ENCODE measurements at regions not wholly inside any gene's neighbourhood (a gene's known extent, or its start where the extent isn't known, plus 50 kb on each side); places are given as distances from the start of the nearest gene placed in this dataset.

DNA sequence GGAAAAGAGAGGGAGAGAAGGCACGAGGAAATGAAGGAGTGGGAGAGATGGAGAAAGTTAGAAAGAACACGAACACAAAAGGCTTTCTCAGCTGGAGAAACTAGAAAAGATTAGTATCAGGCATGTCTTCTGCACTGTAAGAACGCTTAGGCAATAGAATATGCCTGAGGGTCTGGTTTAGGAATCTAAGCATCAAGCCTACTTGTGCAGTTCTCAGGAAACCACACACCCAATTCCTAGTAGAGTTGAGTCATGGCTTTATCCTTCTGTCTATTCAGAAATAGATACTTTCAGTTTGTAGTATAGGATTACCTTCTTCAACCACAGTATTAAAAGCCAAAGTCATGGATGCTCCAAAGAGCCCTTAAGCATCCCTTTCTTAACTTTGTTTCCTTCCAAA lies 969.4 kb downstream of the NTRK3 start:
- no peaks in the 10 kb centered on the region for H3K27me3 Mint-ChIP-seq (ENCODE audit: insufficient read depth, unreplicated experiment)
- TF ChIP-seq, protein P1, sequence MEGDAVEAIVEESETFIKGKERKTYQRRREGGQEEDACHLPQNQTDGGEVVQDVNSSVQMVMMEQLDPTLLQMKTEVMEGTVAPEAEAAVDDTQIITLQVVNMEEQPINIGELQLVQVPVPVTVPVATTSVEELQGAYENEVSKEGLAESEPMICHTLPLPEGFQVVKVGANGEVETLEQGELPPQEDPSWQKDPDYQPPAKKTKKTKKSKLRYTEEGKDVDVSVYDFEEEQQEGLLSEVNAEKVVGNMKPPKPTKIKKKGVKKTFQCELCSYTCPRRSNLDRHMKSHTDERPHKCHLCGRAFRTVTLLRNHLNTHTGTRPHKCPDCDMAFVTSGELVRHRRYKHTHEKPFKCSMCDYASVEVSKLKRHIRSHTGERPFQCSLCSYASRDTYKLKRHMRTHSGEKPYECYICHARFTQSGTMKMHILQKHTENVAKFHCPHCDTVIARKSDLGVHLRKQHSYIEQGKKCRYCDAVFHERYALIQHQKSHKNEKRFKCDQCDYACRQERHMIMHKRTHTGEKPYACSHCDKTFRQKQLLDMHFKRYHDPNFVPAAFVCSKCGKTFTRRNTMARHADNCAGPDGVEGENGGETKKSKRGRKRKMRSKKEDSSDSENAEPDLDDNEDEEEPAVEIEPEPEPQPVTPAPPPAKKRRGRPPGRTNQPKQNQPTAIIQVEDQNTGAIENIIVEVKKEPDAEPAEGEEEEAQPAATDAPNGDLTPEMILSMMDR (IDR thresholded peaks at IDR 0.05; ENCODE audit: unreplicated experiment) = no peak
- peak; percentile 84 for DNase-seq (ENCODE audit: unreplicated experiment)
- peaks cover 12% of the 10 kb centered on the region for H3K4me1 Mint-ChIP-seq (ENCODE audit: insufficient read depth, unreplicated experiment)
- POLR2A ChIA-PET = no interaction called here
- BruUV-seq (replicated peaks) = no TSS peak
- intact Hi-C loops (cut with micrococcal nuclease) = no loop called here
- peak overlapping the region; percentile 1 for H3K4me3 Mint-ChIP-seq (ENCODE audit: unreplicated experiment)
- CTCF ChIA-PET = interaction anchor here (0.6 to 0.7 kb wide), 2 partner anchors 82 to 167 kb away, joined by 3 to 4 read pairs; no protein-coding TSS in a partner anchor
- no peaks in the 10 kb centered on the region for H3K36me3 Mint-ChIP-seq (ENCODE audit: insufficient read depth, unreplicated experiment)
- H3K27ac Mint-ChIP-seq (ENCODE audit: low read depth, unreplicated experiment) = peak overlapping the region; percentile 76
- H3K9me3 Mint-ChIP-seq (ENCODE audit: unreplicated experiment) = no peaks in the 10 kb centered on the region

DNA sequence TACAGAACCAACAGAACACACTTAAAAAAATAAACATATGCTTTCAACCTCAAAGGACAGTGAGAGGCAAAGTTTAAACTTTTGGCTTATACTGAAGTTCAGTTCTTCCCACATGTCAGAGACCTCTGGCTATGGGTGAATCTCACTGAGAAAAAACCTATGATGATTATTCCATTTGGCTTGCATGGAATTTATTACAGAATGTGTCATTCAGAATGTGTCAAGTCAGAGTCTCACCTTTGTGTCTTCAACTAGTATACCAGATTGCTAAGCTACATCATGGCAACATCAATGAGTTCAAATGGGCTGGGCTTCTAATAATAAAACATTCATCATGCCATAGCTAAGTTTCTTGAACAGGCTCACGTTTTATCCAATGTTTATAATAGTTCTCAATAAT lies 987.0 kb downstream of the NTRK3 start:
- H3K36me3 Mint-ChIP-seq (ENCODE audit: insufficient read depth, unreplicated experiment) = no peaks in the 10 kb centered on the region
- intact Hi-C loops (cut with micrococcal nuclease) = loop anchor here (5.0 to 10.0 kb wide), 4 partner anchors 62 to 235 kb away; no protein-coding TSS in a partner anchor
- H3K27ac Mint-ChIP-seq (ENCODE audit: low read depth, unreplicated experiment) = peak overlapping the region; percentile 40
- BruUV-seq (replicated peaks) = no TSS peak
- no peak overlapping the region for H3K4me3 Mint-ChIP-seq (ENCODE audit: unreplicated experiment)
- DNase-seq (ENCODE audit: unreplicated experiment) = no peak
- no peaks in the 10 kb centered on the region for H3K27me3 Mint-ChIP-seq (ENCODE audit: insufficient read depth, unreplicated experiment)
- ChIA-PET POLR2A (no interaction called here), CTCF (no interaction called here)
- H3K9me3 Mint-ChIP-seq (ENCODE audit: unreplicated experiment) = peaks cover 7% of the 10 kb centered on the region
- TF ChIP-seq, protein P1 (IDR thresholded peaks at IDR 0.05; ENCODE audit: unreplicated experiment) = no peak
- peaks cover 22% of the 10 kb centered on the region for H3K4me1 Mint-ChIP-seq (ENCODE audit: insufficient read depth, unreplicated experiment)

DNA sequence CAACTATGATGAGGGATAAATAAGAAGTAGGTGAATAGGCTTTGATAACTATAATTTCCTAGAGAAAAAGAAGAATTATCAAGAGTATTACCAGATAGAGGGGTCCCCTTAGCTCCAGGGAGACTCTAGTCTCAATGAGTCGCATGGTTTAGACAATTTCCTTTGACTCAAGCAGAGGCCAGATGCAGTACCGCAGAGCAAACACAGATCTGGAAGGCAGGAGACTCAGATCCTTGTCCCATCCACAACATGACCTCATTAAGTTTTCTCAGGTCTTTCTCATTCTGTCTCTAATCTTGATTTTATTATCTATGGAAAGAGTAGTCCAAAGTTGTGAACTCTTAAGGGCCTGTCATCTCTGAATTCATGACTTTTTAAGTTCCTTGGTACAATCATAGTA lies 987.9 kb downstream of the NTRK3 start:
- peaks cover 7% of the 10 kb centered on the region for H3K9me3 Mint-ChIP-seq (ENCODE audit: unreplicated experiment)
- H3K4me3 Mint-ChIP-seq (ENCODE audit: unreplicated experiment) = no peak overlapping the region
- TF ChIP-seq, protein P1 (IDR thresholded peaks at IDR 0.05; ENCODE audit: unreplicated experiment) = no peak
- H3K36me3 Mint-ChIP-seq (ENCODE audit: insufficient read depth, unreplicated experiment) = no peaks in the 10 kb centered on the region
- peaks cover 22% of the 10 kb centered on the region for H3K4me1 Mint-ChIP-seq (ENCODE audit: insufficient read depth, unreplicated experiment)
- POLR2A ChIA-PET = no interaction called here
- CTCF ChIA-PET = no interaction called here
- no peak for DNase-seq (ENCODE audit: unreplicated experiment)
- no peaks in the 10 kb centered on the region for H3K27me3 Mint-ChIP-seq (ENCODE audit: insufficient read depth, unreplicated experiment)
- peak overlapping the region; percentile 40 for H3K27ac Mint-ChIP-seq (ENCODE audit: low read depth, unreplicated experiment)
- BruUV-seq (replicated peaks) = no TSS peak
- intact Hi-C loops (cut with micrococcal nuclease) = loop anchor here (5.0 to 10.0 kb wide), 4 partner anchors 61 to 234 kb away; no protein-coding TSS in a partner anchor

DNA sequence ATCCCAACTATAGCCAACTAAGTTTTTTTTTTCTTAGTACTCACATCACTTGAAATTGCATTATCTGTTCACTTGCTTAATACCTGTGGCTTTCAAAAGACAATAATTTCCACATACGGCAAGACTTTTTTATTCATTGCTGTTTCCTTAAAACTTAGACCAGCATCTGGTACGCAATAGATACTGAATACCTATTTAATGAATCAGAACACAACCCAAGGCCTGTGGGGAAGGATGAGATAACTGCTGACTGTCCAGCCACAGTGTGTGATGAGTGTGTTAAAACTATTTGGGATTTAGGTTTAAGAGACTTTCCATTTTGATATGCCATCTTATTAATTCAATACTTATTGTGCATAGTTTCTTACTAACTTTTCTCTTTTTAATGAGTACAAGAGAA lies 988.7 kb downstream of the NTRK3 start:
- Mint-ChIP-seq H3K27ac (ENCODE audit: low read depth, unreplicated experiment) (peak overlapping the region; percentile 74), H3K4me1 (ENCODE audit: insufficient read depth, unreplicated experiment) (peaks cover 22% of the 10 kb centered on the region), H3K9me3 (ENCODE audit: unreplicated experiment) (peaks cover 2% of the 10 kb centered on the region), H3K4me3 (ENCODE audit: unreplicated experiment) (no peak overlapping the region), H3K27me3 (ENCODE audit: insufficient read depth, unreplicated experiment) (no peaks in the 10 kb centered on the region), H3K36me3 (ENCODE audit: insufficient read depth, unreplicated experiment) (no peaks in the 10 kb centered on the region)
- TF ChIP-seq, protein P1 (IDR thresholded peaks at IDR 0.05; ENCODE audit: unreplicated experiment) = no peak
- peak; percentile 69 for DNase-seq (ENCODE audit: unreplicated experiment)
- intact Hi-C loops (cut with micrococcal nuclease) = loop anchor here (5.0 to 10.0 kb wide), 4 partner anchors 60 to 233 kb away; no protein-coding TSS in a partner anchor
- POLR2A ChIA-PET = interaction anchor here (0.7 kb wide), 1 partner anchor 31 kb away, joined by 3 read pairs; no protein-coding TSS in a partner anchor
- CTCF ChIA-PET = no interaction called here
- no TSS peak for BruUV-seq (replicated peaks)

All from MCF 10A (cell line).